ENCODE measurements at regions not wholly inside any gene's neighbourhood (a gene's known extent, or its start where the extent isn't known, plus 50 kb on each side); places are given as distances from the start of the nearest gene placed in this dataset.

GRCh38 chr21:19322360-19322759 is 918.8 kb upstream of the TMPRSS15 start:
- Histone ChIP-seq H3K36me3 (ENCODE audit: insufficient read depth, low read length) (no peaks in the 10 kb centered on the region), H2AFZ (ENCODE audit: low read length) (no peak overlapping the region), H3K4me1 (ENCODE audit: insufficient read depth, low read length, poor library complexity, severe bottlenecking) (no peaks in the 10 kb centered on the region), H3K27ac (ENCODE audit: low read depth, low read length, poor library complexity, severe bottlenecking) (no peak overlapping the region), H3K9me3 (ENCODE audit: low read length) (peaks cover 8% of the 10 kb centered on the region; the same call in 1 of the 2 replicates), H4K20me1 (ENCODE audit: insufficient read depth, low read length) (no peaks in the 10 kb centered on the region), H3K9me2 (ENCODE audit: insufficient read depth, low read length) (no peaks in the 10 kb centered on the region), H3K79me2 (ENCODE audit: insufficient read depth, low read depth, low read length) (no peaks in the 10 kb centered on the region), H3K4me2 (ENCODE audit: low read length) (no peak overlapping the region), H3K4me3 (ENCODE audit: low read depth, low read length, poor library complexity, severe bottlenecking) (no peak overlapping the region)
- TF ChIP-seq EZH2phosphoT487 (IDR thresholded peaks at IDR 0.05; ENCODE audit: borderline replicate concordance, low read depth, low read length) = no peak
- TF ChIP-seq CTCF (conservative IDR thresholded peaks at IDR 0.05; ENCODE audit: low read length) = 0 out of 2 replicates have a peak, but pooled peaks have one; percentile 33
- intact Hi-C loops (cut with micrococcal nuclease; ENCODE audit: unreplicated experiment) = no loop called here
- ChIA-PET POLR2A (no interaction called here), CTCF (ENCODE audit: unreplicated experiment) (no interaction called here)
- BruUV-seq (replicated peaks) = no TSS peak
- DNase-seq (ENCODE audit: low spot score) = no peak

- Histone ChIP-seq H3K79me2 (ENCODE audit: insufficient read depth, low read depth, low read length) (no peaks in the 10 kb centered on the region), H4K20me1 (ENCODE audit: insufficient read depth, low read length) (no peaks in the 10 kb centered on the region), H3K9me3 (ENCODE audit: low read length) (peaks cover 4% of the 10 kb centered on the region; the same call in 1 of the 2 replicates), H3K9me2 (ENCODE audit: insufficient read depth, low read length) (no peaks in the 10 kb centered on the region), H3K4me3 (ENCODE audit: low read depth, low read length, poor library complexity, severe bottlenecking) (no peak overlapping the region), H3K27ac (ENCODE audit: low read depth, low read length, poor library complexity, severe bottlenecking) (no peak overlapping the region), H3K4me1 (ENCODE audit: insufficient read depth, low read length, poor library complexity, severe bottlenecking) (no peaks in the 10 kb centered on the region), H2AFZ (ENCODE audit: low read length) (no peak overlapping the region), H3K4me2 (ENCODE audit: low read length) (no peak overlapping the region), H3K36me3 (ENCODE audit: insufficient read depth, low read length) (no peaks in the 10 kb centered on the region)
- POLR2A ChIA-PET = interaction anchor here (0.7 kb wide), 1 partner anchor 129 kb away, joined by 4 read pairs; no protein-coding TSS in a partner anchor
- no peak for TF ChIP-seq CTCF (conservative IDR thresholded peaks at IDR 0.05; ENCODE audit: low read length)
- TF ChIP-seq EZH2phosphoT487 (IDR thresholded peaks at IDR 0.05; ENCODE audit: borderline replicate concordance, low read depth, low read length) = no peak
- BruUV-seq (replicated peaks) = no TSS peak
- intact Hi-C loops (cut with micrococcal nuclease; ENCODE audit: unreplicated experiment) = no loop called here
- CTCF ChIA-PET (ENCODE audit: unreplicated experiment) = no interaction called here
- DNase-seq (ENCODE audit: low spot score) = no peak
Observed at GRCh38 chr21:19326531-19327319, 923.1 kb upstream of the TMPRSS15 start.

- Histone ChIP-seq H3K4me3 (ENCODE audit: low read depth, low read length, poor library complexity, severe bottlenecking) (no peak overlapping the region), H3K9me2 (ENCODE audit: insufficient read depth, low read length) (no peaks in the 10 kb centered on the region), H3K9me3 (ENCODE audit: low read length) (no peaks in the 10 kb centered on the region; the same call in 1 of the 2 replicates), H3K4me2 (ENCODE audit: low read length) (no peak overlapping the region), H4K20me1 (ENCODE audit: insufficient read depth, low read length) (no peaks in the 10 kb centered on the region), H2AFZ (ENCODE audit: low read length) (no peak overlapping the region), H3K79me2 (ENCODE audit: insufficient read depth, low read depth, low read length) (no peaks in the 10 kb centered on the region), H3K36me3 (ENCODE audit: insufficient read depth, low read length) (no peaks in the 10 kb centered on the region), H3K27ac (ENCODE audit: low read depth, low read length, poor library complexity, severe bottlenecking) (no peak overlapping the region), H3K4me1 (ENCODE audit: insufficient read depth, low read length, poor library complexity, severe bottlenecking) (no peaks in the 10 kb centered on the region)
- intact Hi-C loops (cut with micrococcal nuclease; ENCODE audit: unreplicated experiment) = no loop called here
- ChIA-PET POLR2A (no interaction called here), CTCF (ENCODE audit: unreplicated experiment) (no interaction called here)
- no TSS peak for BruUV-seq (replicated peaks)
- TF ChIP-seq EZH2phosphoT487 (IDR thresholded peaks at IDR 0.05; ENCODE audit: borderline replicate concordance, low read depth, low read length) (no peak), CTCF (conservative IDR thresholded peaks at IDR 0.05; ENCODE audit: low read length) (no peak)
- DNase-seq (ENCODE audit: low spot score) = no peak
Observed at GRCh38 chr21:19328954-19329353, 925.4 kb upstream of the TMPRSS15 start.

Measured in OCI-LY7 (cell line).